ENCODE measurements at regions not wholly inside any gene's neighbourhood (a gene's known extent, or its start where the extent isn't known, plus 50 kb on each side); places are given as distances from the start of the nearest gene placed in this dataset.

- intact Hi-C loops (cut with micrococcal nuclease; ENCODE audit: unreplicated experiment) = loop anchor here (1.0 to 5.0 kb wide), 3 partner anchors 357 to 1199 kb away; no protein-coding TSS in a partner anchor
- H3K36me3 ChIP-seq (ENCODE audit: control insufficient read depth, insufficient read depth, low read length) = no peaks in the 10 kb centered on the region
- H3K4me1 ChIP-seq = no peaks in the 10 kb centered on the region
- no peaks in the 10 kb centered on the region; the same call in 1 of the 2 replicates for H3K27me3 ChIP-seq (replicated peaks; ENCODE audit: control insufficient read depth, insufficient read depth, low read length)
- H3K4me1 Mint-ChIP-seq (ENCODE audit: low read depth, unreplicated experiment) = no peaks in the 10 kb centered on the region
- no peaks in the 10 kb centered on the region for H3K9me3 Mint-ChIP-seq (ENCODE audit: unreplicated experiment)
- peak; percentile 66 to 69 for DNase-seq
- POLR2A ChIA-PET = no interaction called here
- no peaks in the 10 kb centered on the region for H3K36me3 Mint-ChIP-seq (ENCODE audit: insufficient read depth, unreplicated experiment)
- no TSS peak for BruUV-seq (replicated peaks)
- peak; percentile 55 to 74 for TF ChIP-seq CTCF (IDR thresholded peaks at IDR 0.05; ENCODE audit: insufficient read depth in 1 of 2, low read depth in 1 of 2, low read length in 1 of 2, severe bottlenecking in 1 of 2, unreplicated experiment in 1 of 2)
- H3K4me3 ChIP-seq (ENCODE audit: low read depth, low read length) = no peak overlapping the region
- H3K27ac Mint-ChIP-seq (ENCODE audit: unreplicated experiment) = no peak overlapping the region
- CTCF ChIA-PET = interaction anchor here (0.6 to 1.0 kb wide), 6 partner anchors 13 to 1199 kb away, joined by 3 to 7 read pairs (median 4); no protein-coding TSS in a partner anchor
- no peak overlapping the region for H3K4me3 Mint-ChIP-seq (ENCODE audit: unreplicated experiment)
- H3K27me3 Mint-ChIP-seq (ENCODE audit: insufficient read depth, unreplicated experiment) = peaks cover 6% of the 10 kb centered on the region
- H3K9me3 ChIP-seq = no peaks in the 10 kb centered on the region
Observed at GRCh38 chr5:162209005-162209605, 141.5 kb downstream of the GABRG2 start.

DNA sequence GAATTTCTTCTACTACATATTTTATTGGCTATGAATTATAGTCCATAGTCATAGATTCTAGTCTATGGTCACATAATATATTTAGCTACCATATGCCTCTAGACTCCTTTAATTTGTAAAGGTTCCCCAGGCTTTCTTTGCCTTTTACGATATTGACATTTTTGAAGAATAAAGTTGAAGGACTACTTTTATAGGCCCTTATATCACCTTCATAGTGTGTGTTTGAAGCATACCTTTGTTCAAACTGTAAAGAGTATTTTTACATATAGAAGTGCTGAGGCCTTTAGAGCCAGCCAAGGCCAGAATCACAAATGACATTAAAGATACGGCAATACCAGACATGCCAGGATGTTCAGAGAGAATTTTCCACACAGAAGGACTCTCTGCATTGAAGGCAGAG is 147.0 kb downstream of the GABRG2 start:
- ChIA-PET POLR2A (no interaction called here), CTCF (no interaction called here)
- DNase-seq = no peak
- Histone ChIP-seq H3K4me1 (no peaks in the 10 kb centered on the region), H3K36me3 (ENCODE audit: control insufficient read depth, insufficient read depth, low read length) (no peaks in the 10 kb centered on the region), H3K27me3 (replicated peaks; ENCODE audit: control insufficient read depth, insufficient read depth, low read length) (no peaks in the 10 kb centered on the region; the same call in 1 of the 2 replicates), H3K4me3 (ENCODE audit: low read depth, low read length) (no peak overlapping the region), H3K9me3 (no peaks in the 10 kb centered on the region)
- H3K36me3 Mint-ChIP-seq (ENCODE audit: insufficient read depth, unreplicated experiment) = no peaks in the 10 kb centered on the region
- H3K27me3 Mint-ChIP-seq (ENCODE audit: insufficient read depth, unreplicated experiment) = peaks cover 4% of the 10 kb centered on the region
- H3K9me3 Mint-ChIP-seq (ENCODE audit: unreplicated experiment) = no peaks in the 10 kb centered on the region
- no peak for TF ChIP-seq CTCF (IDR thresholded peaks at IDR 0.05; ENCODE audit: insufficient read depth in 1 of 2, low read depth in 1 of 2, low read length in 1 of 2, severe bottlenecking in 1 of 2, unreplicated experiment in 1 of 2)
- H3K27ac Mint-ChIP-seq (ENCODE audit: unreplicated experiment) = no peak overlapping the region
- H3K4me3 Mint-ChIP-seq (ENCODE audit: unreplicated experiment) = no peak overlapping the region
- no TSS peak for BruUV-seq (replicated peaks)
- intact Hi-C loops (cut with micrococcal nuclease; ENCODE audit: unreplicated experiment) = no loop called here
- no peaks in the 10 kb centered on the region for H3K4me1 Mint-ChIP-seq (ENCODE audit: low read depth, unreplicated experiment)

GRCh38 chr5:162217037-162217436 is 149.5 kb downstream of the GABRG2 start:
- POLR2A ChIA-PET = no interaction called here
- Mint-ChIP-seq H3K4me3 (ENCODE audit: unreplicated experiment) (no peak overlapping the region), H3K27me3 (ENCODE audit: insufficient read depth, unreplicated experiment) (peaks cover 4% of the 10 kb centered on the region), H3K4me1 (ENCODE audit: low read depth, unreplicated experiment) (no peaks in the 10 kb centered on the region), H3K27ac (ENCODE audit: unreplicated experiment) (no peak overlapping the region), H3K36me3 (ENCODE audit: insufficient read depth, unreplicated experiment) (no peaks in the 10 kb centered on the region), H3K9me3 (ENCODE audit: unreplicated experiment) (no peaks in the 10 kb centered on the region)
- CTCF ChIA-PET = no interaction called here
- no peak for TF ChIP-seq CTCF (IDR thresholded peaks at IDR 0.05; ENCODE audit: insufficient read depth in 1 of 2, low read depth in 1 of 2, low read length in 1 of 2, severe bottlenecking in 1 of 2, unreplicated experiment in 1 of 2)
- H3K4me1 ChIP-seq = no peaks in the 10 kb centered on the region
- intact Hi-C loops (cut with micrococcal nuclease; ENCODE audit: unreplicated experiment) = no loop called here
- no peaks in the 10 kb centered on the region; the same call in 1 of the 2 replicates for H3K27me3 ChIP-seq (replicated peaks; ENCODE audit: control insufficient read depth, insufficient read depth, low read length)
- H3K4me3 ChIP-seq (ENCODE audit: low read depth, low read length) = no peak overlapping the region
- BruUV-seq (replicated peaks) = no TSS peak
- no peaks in the 10 kb centered on the region for H3K9me3 ChIP-seq
- DNase-seq = no peak
- no peaks in the 10 kb centered on the region for H3K36me3 ChIP-seq (ENCODE audit: control insufficient read depth, insufficient read depth, low read length)

Data from Caco-2 (cell line).